Neural progenitor cell (in vitro differentiated cells): ENCODE measurements at regions not wholly inside any gene's neighbourhood (a gene's known extent, or its start where the extent isn't known, plus 50 kb on each side); places are given as distances from the start of the nearest gene placed in this dataset.

Experiments used
- DNase-seq: peaks from one replicate; pipeline ENCODE4 v3.0.0-alpha.2; 2016; ENCODE audit warnings: low spot score
- H2AFZ ChIP-seq: fragments of 200-600 bp; sonication (generic); replicated peaks from 2 replicates; pipeline ENCODE4 v1.6.1; 2016; ENCODE audit warnings: antibody characterized with exemption
- H3F3A ChIP-seq: fragments of 200-600 bp; sonication (generic); 2 replicates; pipeline ENCODE4 v1.6.1; 2016; ENCODE audit warnings: antibody characterized with exemption, low read depth
- H3K27ac ChIP-seq: fragments of 200-600 bp; sonication (generic); 2 replicates; pipeline ENCODE4 v1.5.1; 2016; ENCODE audit warnings: mild to moderate bottlenecking
- H3K27me3 ChIP-seq: fragments of 200-600 bp; sonication (generic); 2 replicates; pipeline ENCODE4 v1.6.1; 2016; ENCODE audit warnings: mild to moderate bottlenecking, moderate library complexity
- H3K36me3 ChIP-seq: fragments of 200-600 bp; sonication (generic); 2 replicates; pipeline ENCODE4 v1.5.1; 2016
- H3K4me1 ChIP-seq: fragments of 200-600 bp; sonication (generic); 2 replicates; pipeline ENCODE4 v1.6.1; 2016; ENCODE audit warnings: mixed run types
- H3K4me2 ChIP-seq: fragments of 200-600 bp; sonication (generic); 2 replicates; pipeline ENCODE4 v1.6.1; 2016
- H3K4me3 ChIP-seq: fragments of 200-600 bp; sonication (generic); 2 replicates; pipeline ENCODE4 v1.5.1; 2016
- H3K79me2 ChIP-seq: fragments of 200-600 bp; sonication (generic); 2 replicates; pipeline ENCODE4 v1.6.1; 2016; ENCODE audit warnings: low read depth
- H3K9ac ChIP-seq: fragments of 200-600 bp; sonication (generic); 2 replicates; pipeline ENCODE4 v1.6.1; 2016
- H3K9me3 ChIP-seq: fragments of 200-600 bp; sonication (generic); 2 replicates; pipeline ENCODE4 v1.5.1; 2016; ENCODE audit warnings: low read depth
- H4K20me1 ChIP-seq: fragments of 200-600 bp; sonication (generic); 2 replicates; pipeline ENCODE4 v1.6.1; 2016; ENCODE audit warnings: low read depth
- H3K27ac Mint-ChIP-seq: 3 replicates; pipeline ENCODE4 v1.8.0; 2021; ENCODE audit warnings: mixed read lengths
- H3K27me3 Mint-ChIP-seq: 2 replicates; pipeline ENCODE4 v1.8.0; 2022; ENCODE audit warnings: low read depth, mild to moderate bottlenecking, inconsistent platforms, moderate library complexity, mixed read lengths; ENCODE audit not compliant: insufficient read depth
- H3K36me3 Mint-ChIP-seq: 3 replicates; pipeline ENCODE4 v1.8.0; 2021; ENCODE audit warnings: mixed read lengths
- H3K4me1 Mint-ChIP-seq: 3 replicates; pipeline ENCODE4 v1.8.0; 2021; ENCODE audit warnings: mixed read lengths
- H3K4me3 Mint-ChIP-seq: 3 replicates; pipeline ENCODE4 v1.8.0; 2021; ENCODE audit warnings: mild to moderate bottlenecking, moderate library complexity, mixed read lengths
- H3K9me3 Mint-ChIP-seq: 3 replicates; pipeline ENCODE4 v1.8.0; 2020; ENCODE audit warnings: mixed read lengths
- CTCF ChIP-seq: fragments of 200-600 bp; sonication (generic); IDR thresholded peaks from 2 replicates; pipeline ENCODE4 v1.5.1; 2017; ENCODE audit warnings: antibody characterized with exemption, mild to moderate bottlenecking
- EZH2 ChIP-seq: fragments of 200-600 bp; sonication (generic); IDR thresholded peaks from 2 replicates; pipeline ENCODE4 v1.6.1; 2017; ENCODE audit warnings: antibody characterized with exemption, mild to moderate bottlenecking, moderate library complexity
- EZH2phosphoT487 ChIP-seq: fragments of 200-600 bp; sonication (generic); IDR thresholded peaks from 2 replicates; pipeline ENCODE4 v1.6.1; 2017; ENCODE audit warnings: antibody characterized with exemption

GRCh38 chr1:238955934-238956333 lies 430.4 kb upstream of the CHRM3 start:
- no peak overlapping the region for H3K27ac ChIP-seq

GRCh38 chr1:238954865-238955264 lies 431.5 kb upstream of the CHRM3 start:
- Histone ChIP-seq H3K27me3 (no peaks in the 10 kb centered on the region), H4K20me1 (no peaks in the 10 kb centered on the region), H3K4me2 (no peak overlapping the region), H3K4me3 (no peak overlapping the region), H3K9ac (no peak overlapping the region), H3F3A (no peaks in the 10 kb centered on the region), H3K9me3 (no peaks in the 10 kb centered on the region), H3K27ac (no peak overlapping the region), H3K79me2 (no peaks in the 10 kb centered on the region), H2AFZ (no peak overlapping the region), H3K4me1 (no peaks in the 10 kb centered on the region), H3K36me3 (no peaks in the 10 kb centered on the region)
- Mint-ChIP-seq H3K4me3 (no peak overlapping the region), H3K9me3 (no peaks in the 10 kb centered on the region), H3K27ac (no peak overlapping the region), H3K36me3 (no peaks in the 10 kb centered on the region), H3K4me1 (peaks cover 10% of the 10 kb centered on the region), H3K27me3 (no peaks in the 10 kb centered on the region)
- no peak for DNase-seq
- no peak for TF ChIP-seq CTCF
- no peak for TF ChIP-seq EZH2
- TF ChIP-seq EZH2phosphoT487, result no peak

More at GRCh38 chr1:238955934-238956333, 430.4 kb upstream of the CHRM3 start:
- Histone ChIP-seq H3K9me3 (no peaks in the 10 kb centered on the region), H3K36me3 (no peaks in the 10 kb centered on the region), H3K27me3 (no peaks in the 10 kb centered on the region), H3K79me2 (no peaks in the 10 kb centered on the region), H3K9ac (no peak overlapping the region), H4K20me1 (no peaks in the 10 kb centered on the region), H2AFZ (peak overlapping the region; percentile 8), H3F3A (no peaks in the 10 kb centered on the region), H3K4me2 (no peak overlapping the region), H3K4me1 (no peaks in the 10 kb centered on the region), H3K4me3 (no peak overlapping the region)
- Mint-ChIP-seq H3K27ac (no peak overlapping the region), H3K9me3 (no peaks in the 10 kb centered on the region), H3K4me1 (peaks cover 12% of the 10 kb centered on the region), H3K4me3 (no peak overlapping the region), H3K27me3 (no peaks in the 10 kb centered on the region), H3K36me3 (no peaks in the 10 kb centered on the region)
- no peak for DNase-seq
- no peak for TF ChIP-seq EZH2
- no peak for TF ChIP-seq CTCF
- TF ChIP-seq EZH2phosphoT487, result no peak

- Histone ChIP-seq H3K4me1 (no peaks in the 10 kb centered on the region), H3K27me3 (no peaks in the 10 kb centered on the region), H3K79me2 (no peaks in the 10 kb centered on the region), H3K27ac (no peak overlapping the region), H4K20me1 (no peaks in the 10 kb centered on the region), H3K36me3 (no peaks in the 10 kb centered on the region), H3K9me3 (no peaks in the 10 kb centered on the region), H2AFZ (no peak overlapping the region), H3F3A (no peaks in the 10 kb centered on the region), H3K9ac (no peak overlapping the region), H3K4me2 (no peak overlapping the region), H3K4me3 (no peak overlapping the region)
- no peak overlapping the region for H3K4me3 Mint-ChIP-seq
- H3K36me3 Mint-ChIP-seq, result no peaks in the 10 kb centered on the region
- no peaks in the 10 kb centered on the region for H3K9me3 Mint-ChIP-seq
- peak; percentile 31 for TF ChIP-seq CTCF
- no peak for TF ChIP-seq EZH2phosphoT487
- H3K4me1 Mint-ChIP-seq, result peaks cover 10% of the 10 kb centered on the region
- no peak overlapping the region for H3K27ac Mint-ChIP-seq
- H3K27me3 Mint-ChIP-seq, result no peaks in the 10 kb centered on the region
- DNase-seq, result no peak
Measured at GRCh38 chr1:238953448-238954010, 432.8 kb upstream of the CHRM3 start.
